CD4-positive, alpha-beta T cell treated with Interleukin-10 for 1 hour (primary cell): ENCODE measurements at regions not wholly inside any gene's neighbourhood (a gene's known extent, or its start where the extent isn't known, plus 50 kb on each side); places are given as distances from the start of the nearest gene placed in this dataset.

Source experiments
- DNase-seq: peaks from one replicate; pipeline ENCODE4 v3.0.0-alpha.2; 2020

- DNase-seq, result no peak
Measured at GRCh38 chr1:56416495-56416894, 162.9 kb downstream of the PLPP3 start.

DNA sequence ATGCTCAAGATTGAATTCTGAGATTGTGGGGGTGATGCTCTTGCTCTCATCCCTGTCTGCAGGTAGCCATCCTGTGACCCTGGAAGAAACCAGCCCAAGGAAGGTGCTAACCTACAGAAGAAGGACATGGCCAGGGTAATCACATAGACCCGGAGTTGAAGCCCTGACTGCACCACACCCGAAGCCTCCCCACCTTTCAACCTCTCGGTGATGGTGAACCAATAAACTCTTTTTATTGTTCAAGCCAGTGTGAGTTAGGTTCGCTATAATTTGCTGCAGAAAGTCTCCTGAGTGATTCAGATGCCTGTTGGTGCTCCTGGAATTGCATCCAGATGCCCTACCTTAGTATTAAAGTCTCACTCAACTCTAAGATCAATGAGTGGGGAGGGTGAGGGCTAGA is 163.6 kb downstream of the PLPP3 start:
- DNase-seq, result no peak

DNA sequence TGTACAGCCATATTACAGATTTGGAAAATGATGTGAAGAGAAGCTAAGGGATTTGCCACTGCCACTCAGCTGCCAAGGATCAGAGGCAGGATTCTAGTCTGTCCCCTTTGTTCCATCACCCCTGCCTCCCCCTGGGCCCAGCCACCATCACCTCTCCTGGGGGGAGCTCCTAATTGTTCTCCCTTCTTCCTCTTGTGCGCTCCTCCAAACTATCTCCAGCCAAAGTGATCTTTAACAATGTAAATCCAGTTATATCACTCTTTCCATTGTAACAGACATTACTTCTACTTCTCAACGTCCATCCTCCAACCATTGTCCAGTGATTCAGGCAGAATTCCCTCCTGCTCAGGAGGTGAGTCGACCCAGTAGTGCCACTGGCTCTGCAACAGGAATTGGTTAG is 164.1 kb downstream of the PLPP3 start:
- DNase-seq, result no peak

DNA sequence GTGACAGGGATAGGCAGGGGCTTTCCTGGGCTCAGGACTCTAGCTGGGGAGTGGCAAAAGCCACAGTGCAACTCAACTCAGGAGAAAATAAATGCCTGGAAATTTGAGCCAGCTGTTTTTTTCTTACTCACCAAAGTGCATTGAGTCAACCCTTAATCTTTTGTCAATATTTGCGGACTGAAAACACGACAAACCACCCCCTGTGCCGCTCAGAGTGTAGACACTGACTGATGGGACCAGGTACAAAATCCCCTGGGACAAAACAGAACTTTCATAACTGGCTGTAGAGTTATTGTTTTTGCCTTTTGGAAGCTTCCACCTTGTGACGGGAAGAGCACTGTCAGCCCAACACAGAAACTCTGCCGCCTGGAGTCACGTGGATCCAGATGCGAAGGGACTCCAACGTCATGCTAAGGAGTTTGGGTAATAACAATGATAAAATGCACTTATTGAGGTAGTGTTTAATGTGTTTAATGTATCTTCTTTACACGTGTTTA is 164.6 kb downstream of the PLPP3 start:
- DNase-seq, result no peak

- no peak for DNase-seq
Measured at GRCh38 chr1:56413671-56414199, 165.6 kb downstream of the PLPP3 start.

DNA sequence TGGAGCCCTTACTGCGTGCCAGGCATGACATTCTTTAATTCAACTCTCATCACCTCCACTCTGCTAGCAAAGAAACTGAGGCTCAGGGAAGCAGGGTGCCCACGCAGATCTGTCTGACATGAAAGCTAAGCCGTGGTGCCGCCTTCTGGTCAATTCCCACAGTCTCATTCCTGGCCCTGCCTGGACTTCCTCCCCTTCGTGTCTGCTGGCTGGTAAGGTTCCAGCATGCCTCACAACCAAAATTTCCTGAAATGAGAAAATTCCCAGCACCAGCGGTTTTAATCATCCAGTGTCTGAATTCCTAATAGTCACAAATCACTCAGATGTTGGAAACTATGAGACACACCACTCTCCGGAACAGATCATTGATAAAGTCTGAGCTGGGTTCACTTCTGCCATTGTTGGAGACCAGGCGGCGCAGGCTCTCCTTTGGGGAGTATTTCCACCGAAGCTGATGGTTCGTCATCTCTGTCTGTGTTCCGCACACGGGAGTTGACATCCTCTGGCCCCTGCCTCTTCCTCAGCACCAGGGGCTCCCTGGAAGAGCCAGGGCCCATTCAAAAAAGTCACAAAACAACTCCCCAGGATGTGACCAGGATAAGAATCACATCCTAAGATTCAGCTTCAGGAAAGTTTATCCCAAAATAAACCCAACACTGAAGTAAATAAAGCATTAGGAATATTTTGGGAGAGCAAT is 167.7 kb downstream of the PLPP3 start:
- DNase-seq, result no peak

DNA sequence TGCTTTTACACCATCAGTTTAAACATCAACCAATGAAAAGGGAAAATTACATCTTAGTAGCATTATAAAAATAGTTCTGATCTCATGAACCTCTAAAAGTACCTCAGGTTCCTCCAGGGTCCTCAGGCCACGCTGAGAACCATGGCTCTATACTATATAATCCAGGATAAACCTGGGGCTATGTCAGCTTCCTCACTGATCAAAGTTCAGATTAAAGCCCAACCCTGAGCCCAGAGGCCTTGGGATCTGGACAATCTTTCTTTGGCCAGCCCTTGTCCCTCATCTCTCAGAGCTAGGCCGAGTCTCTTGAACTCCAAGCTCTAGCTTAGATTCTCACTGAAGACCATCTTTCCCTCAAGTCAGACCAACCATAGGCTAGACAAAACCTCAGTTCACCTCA is 168.3 kb downstream of the PLPP3 start:
- no peak for DNase-seq

DNA sequence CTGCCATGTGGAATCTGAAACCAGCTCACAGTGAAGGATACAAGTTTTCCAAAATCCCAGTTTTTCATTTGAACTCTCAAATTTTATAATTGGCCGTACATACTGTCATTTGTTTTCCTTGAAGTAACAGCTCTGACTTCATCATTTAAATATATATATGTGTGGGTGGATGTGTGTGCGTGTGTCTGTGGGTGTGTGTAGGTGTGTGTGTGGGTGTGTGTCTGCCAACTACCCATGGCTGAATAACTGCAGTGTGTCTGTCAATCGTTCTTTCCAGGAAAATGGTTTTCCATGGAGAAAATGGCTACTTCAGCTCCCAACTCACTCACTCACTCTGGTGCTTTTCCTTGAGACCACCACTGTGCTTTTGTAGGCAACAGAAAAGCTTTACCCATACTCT is 169.0 kb downstream of the PLPP3 start:
- no peak for DNase-seq

- DNase-seq, result no peak
Measured at GRCh38 chr1:56409112-56409691, 170.2 kb downstream of the PLPP3 start.

DNA sequence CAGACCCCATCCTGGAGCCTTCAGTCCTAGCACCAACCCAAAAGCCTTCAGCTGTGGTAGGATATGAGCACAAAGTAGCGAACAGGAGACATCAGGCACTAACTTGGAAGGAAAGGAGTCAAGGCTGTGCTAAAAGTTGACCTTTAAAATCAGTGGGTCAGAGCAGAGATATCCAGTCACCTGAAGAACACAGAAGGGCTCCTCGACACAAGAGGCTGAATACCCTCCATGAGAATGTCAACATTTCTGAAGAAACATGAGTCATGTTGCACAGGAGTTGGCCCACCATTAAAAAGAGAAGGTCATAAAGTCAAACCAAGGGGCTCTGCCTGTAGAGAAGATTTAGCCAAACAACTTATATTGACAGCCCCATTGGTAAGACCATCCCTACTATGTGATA is 172.5 kb downstream of the PLPP3 start:
- no peak for DNase-seq

DNA sequence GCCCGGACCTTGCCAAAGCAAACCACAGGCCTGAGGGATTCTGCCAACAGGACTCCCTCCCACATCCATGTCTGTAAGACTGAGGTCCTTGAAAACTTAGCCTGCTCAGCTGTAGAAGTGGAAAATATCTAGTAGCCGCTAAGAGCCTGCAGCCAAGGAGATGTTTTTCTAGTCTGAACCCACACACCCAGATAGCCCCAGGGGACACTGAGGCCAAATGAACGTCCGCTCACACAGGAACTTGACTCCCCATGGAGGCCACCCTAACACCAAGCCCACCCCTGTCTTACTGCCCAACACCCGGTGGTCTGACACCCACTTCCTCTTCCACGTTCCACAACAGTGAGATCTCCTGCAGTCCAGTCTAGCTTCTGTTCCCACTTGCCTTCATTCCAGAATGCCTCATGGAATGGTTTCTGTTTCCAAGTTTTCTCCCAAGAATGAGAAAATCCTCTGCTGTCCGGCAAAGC is 174.8 kb downstream of the PLPP3 start:
- DNase-seq, result no peak

DNA sequence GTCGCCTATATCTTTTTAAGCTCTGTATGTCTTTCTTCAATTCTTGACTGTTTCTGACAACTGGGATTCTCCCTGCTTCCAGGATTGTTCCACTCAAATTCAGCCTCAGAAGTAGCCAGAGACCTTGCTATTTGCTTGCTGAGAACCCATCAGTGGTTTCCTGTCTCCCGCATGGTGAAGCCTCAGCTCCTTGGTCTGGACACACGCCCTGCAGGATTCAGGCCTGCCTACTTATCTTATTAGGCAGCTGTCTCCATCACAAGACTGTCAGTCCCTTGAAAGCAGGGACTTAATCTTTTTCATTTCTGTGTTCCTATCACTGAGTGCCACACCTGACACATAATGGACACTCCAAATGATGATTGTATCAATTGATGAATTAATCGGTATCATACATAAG is 175.3 kb downstream of the PLPP3 start:
- no peak for DNase-seq

DNA sequence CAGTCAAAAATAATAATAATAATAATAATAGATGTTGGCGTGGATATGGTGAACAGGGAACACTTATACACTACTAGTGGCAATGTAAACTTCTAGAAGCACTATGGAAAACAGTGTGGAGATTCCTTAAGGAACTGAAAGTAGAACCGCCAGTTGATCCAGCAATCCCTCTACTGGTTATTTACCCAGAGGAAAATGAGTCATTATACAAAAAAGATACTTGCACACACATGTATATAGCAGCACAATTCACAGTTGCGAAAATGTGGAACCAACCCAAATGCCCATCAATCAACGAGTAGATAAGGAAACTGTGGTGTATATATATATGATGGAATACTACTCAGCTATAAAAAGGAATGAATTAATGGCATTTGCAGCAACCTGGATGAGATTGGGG is 176.0 kb downstream of the PLPP3 start:
- no peak for DNase-seq

DNA sequence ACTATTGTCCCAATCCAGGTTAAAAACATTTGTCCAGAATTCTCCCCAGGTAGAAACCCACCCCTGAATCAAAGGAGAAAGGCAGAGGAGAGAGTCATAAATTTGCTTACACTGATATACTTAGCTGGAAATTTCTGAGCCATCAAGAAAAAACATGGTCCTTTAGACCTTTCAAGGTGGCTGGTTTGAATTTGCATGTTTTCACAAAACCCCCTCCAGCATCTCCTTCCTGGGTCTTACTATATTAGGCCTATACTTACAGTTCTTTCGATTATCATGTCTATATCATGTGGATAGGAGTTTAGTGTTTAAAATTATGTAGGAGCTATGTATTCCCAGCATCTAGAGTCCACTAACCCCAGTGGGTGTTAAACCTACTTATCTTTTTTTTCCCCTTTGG is 178.2 kb downstream of the PLPP3 start:
- no peak for DNase-seq

DNA sequence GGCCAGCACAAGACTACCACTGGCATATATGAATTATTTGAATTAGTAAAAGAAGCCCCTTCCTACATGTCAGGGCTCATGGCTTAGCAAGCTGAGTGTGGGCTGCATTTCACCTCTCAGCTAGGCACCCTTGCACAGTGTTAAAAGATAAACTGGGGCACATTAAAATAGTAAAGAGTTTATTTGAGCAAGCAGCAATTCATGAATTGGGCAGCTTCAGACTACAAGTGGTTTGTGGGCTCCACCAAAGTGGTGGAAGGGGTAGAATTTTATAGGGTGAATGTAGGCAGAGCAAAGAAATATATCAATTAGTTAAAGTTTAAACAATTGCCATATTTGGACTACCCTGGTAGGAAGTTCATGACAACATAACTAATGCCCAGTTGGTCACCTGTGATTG is 178.8 kb downstream of the PLPP3 start:
- no peak for DNase-seq

- DNase-seq, result no peak
Measured at GRCh38 chr1:56399795-56400194, 179.6 kb downstream of the PLPP3 start.

- DNase-seq, result no peak
Measured at GRCh38 chr1:56399326-56399725, 180.0 kb downstream of the PLPP3 start.

GRCh38 chr1:56397811-56398231 is 181.5 kb downstream of the PLPP3 start:
- DNase-seq, result no peak

DNA sequence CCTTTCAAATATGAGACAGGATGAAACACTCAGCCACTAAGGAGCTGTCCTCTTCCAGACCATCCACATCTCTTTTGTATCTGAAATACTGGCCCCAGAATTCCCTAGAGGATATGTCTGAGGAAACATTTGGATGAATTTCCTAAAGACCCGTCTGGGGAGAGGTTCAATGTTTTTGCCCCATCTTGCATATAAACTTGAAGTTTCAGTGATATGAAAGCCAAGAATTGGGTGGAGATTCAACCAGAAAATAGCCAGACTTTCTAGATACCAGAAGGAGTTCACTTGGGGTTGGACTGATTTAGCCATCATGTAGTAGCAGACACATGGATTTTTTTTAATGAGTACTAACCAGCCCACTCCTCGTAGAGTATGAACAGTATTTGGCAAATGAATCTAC is 182.0 kb downstream of the PLPP3 start:
- no peak for DNase-seq

- DNase-seq, result no peak
Measured at GRCh38 chr1:56396581-56396980, 182.8 kb downstream of the PLPP3 start.

GRCh38 chr1:56395776-56396175 is 183.6 kb downstream of the PLPP3 start:
- DNase-seq, result no peak

DNA sequence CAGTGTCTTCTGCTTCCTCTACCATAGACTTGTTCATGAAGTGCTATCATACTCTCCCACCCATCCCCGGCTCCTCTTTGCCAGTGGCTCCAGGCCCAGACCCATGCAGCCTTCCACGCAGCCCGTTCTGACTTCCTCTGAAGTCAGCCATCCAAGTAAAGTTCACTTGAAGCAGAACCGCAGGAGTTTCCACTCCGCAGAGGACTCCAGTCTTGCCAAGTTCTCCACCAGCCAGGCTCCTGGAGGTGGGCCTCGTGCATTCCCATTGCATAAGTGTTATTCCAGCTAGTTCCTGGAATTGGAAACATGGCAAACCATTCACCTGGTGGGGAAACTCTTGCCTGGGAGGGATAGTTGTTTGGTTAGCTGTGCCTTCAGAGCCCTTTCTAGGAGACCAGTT is 185.1 kb downstream of the PLPP3 start:
- DNase-seq, result no peak

- no peak for DNase-seq
Measured at GRCh38 chr1:56390934-56391731, 188.2 kb downstream of the PLPP3 start.
